Endothelial cell of umbilical vein (primary cell): ENCODE measurements at regions not wholly inside any gene's neighbourhood (a gene's known extent, or its start where the extent isn't known, plus 50 kb on each side); places are given as distances from the start of the nearest gene placed in this dataset.

Experiments used
- BruUV-seq: library from RNA; stranded (reverse); fragments of 400-500 nt; replicated peaks from 2 replicates; lab custom pipeline; 2021; lab: Mats Ljungman, UMichigan
- CTCF ChIA-PET: fragments of 300-600, 350-600 bp; sonication (Branson Sonifier 250); formaldehyde crosslinking; loops from one replicate; lab custom pipeline; 2021; ENCODE audit warnings: antibody characterized with exemption, inconsistent platforms; lab: Charles Lee
- POLR2A ChIA-PET: fragments of 300-600, 350-600 bp; sonication (Branson Sonifier 250); formaldehyde crosslinking; loops from one replicate; lab custom pipeline; 2021; ENCODE audit warnings: antibody characterized with exemption, inconsistent platforms; lab: Charles Lee
- DNase-seq: peaks from one replicate; pipeline ENCODE4 v3.0.0-alpha.2; 2011; ENCODE audit warnings: low read depth, low spot score
- FAIRE-seq: peaks from 2 replicates; lab custom pipeline; 2011; peaks lifted over from hg19 to GRCh38; lab: Jason Lieb, UNC
- H2AFZ ChIP-seq: 2 replicates; pipeline ENCODE4 v1.6.0; 2012; ENCODE audit warnings: low read depth, low read length, control low read depth, inconsistent platforms
- H3K27ac ChIP-seq: 2 replicates; pipeline ENCODE4 v1.5.1; 2011; ENCODE audit warnings: low read depth, mild to moderate bottlenecking, control low read depth, low read length, moderate library complexity; ENCODE audit not compliant: insufficient read depth
- H3K27me3 ChIP-seq, 2 experiments: 2 replicates each; pipeline versions ENCODE4 v1.6.0 to v1.6.1; 2011; ENCODE audit warnings: low read length in 2 of 2, mixed read lengths in 1 of 2; ENCODE audit not compliant: control insufficient read depth in 2 of 2, insufficient read depth in 2 of 2
- H3K36me3 ChIP-seq, 2 experiments: 2 replicates in 1 of 2; 3 replicates in 1 of 2; pipeline ENCODE4 v1.5.1; 2011; ENCODE audit warnings: low read length in 2 of 2, mild to moderate bottlenecking in 1 of 2, moderate library complexity in 1 of 2; ENCODE audit not compliant: control insufficient read depth in 2 of 2, insufficient read depth in 2 of 2; ENCODE audit errors: extremely low read depth in 1 of 2
- H3K4me1 ChIP-seq: 3 replicates; pipeline ENCODE4 v1.5.1; 2011; ENCODE audit warnings: mild to moderate bottlenecking, low read length; ENCODE audit not compliant: control insufficient read depth, insufficient read depth; ENCODE audit errors: extremely low read depth
- H3K4me2 ChIP-seq: 2 replicates; pipeline ENCODE4 v1.6.1; 2011; ENCODE audit warnings: low read length, control low read depth, mixed read lengths; ENCODE audit not compliant: insufficient read depth
- H3K4me3 ChIP-seq, 3 experiments: fragments of 200-600 bp in 1 of 3; sonication (generic), shearing (Covaris generic) in 1 of 3; replicated peaks in 1 of 3; 2 replicates each; pipeline ENCODE4 v1.5.1; 2011 to 2016; ENCODE audit warnings: control low read depth in 3 of 3, low read length in 3 of 3, mild to moderate bottlenecking in 2 of 3, inconsistent platforms in 1 of 3, low read depth in 1 of 3, moderate library complexity in 1 of 3; ENCODE audit not compliant: insufficient read depth in 1 of 3
- H3K79me2 ChIP-seq: 2 replicates; pipeline ENCODE4 v1.6.0; 2012; ENCODE audit warnings: low read length, inconsistent platforms; ENCODE audit not compliant: control insufficient read depth, insufficient read depth
- H3K9ac ChIP-seq: replicated peaks from 2 replicates; pipeline ENCODE3; 2011; ENCODE audit warnings: low read length, control low read depth; ENCODE audit not compliant: insufficient read depth; ENCODE audit errors: extremely low read depth
- H3K9me1 ChIP-seq: replicated peaks from 3 replicates; pipeline ENCODE4 v1.6.0; 2011; ENCODE audit warnings: mild to moderate bottlenecking, low read length; ENCODE audit not compliant: control insufficient read depth, insufficient read depth; ENCODE audit errors: extremely low read depth
- H3K9me3 ChIP-seq: replicated peaks from 2 replicates; pipeline ENCODE4 v1.5.1; 2012; ENCODE audit warnings: low read length, inconsistent platforms; ENCODE audit not compliant: control insufficient read depth, insufficient read depth
- H4K20me1 ChIP-seq: replicated peaks from 2 replicates; pipeline ENCODE3; 2011; ENCODE audit warnings: mild to moderate bottlenecking, low read length; ENCODE audit not compliant: control insufficient read depth, insufficient read depth; ENCODE audit errors: extremely low read depth
- EZH2 ChIP-seq: IDR thresholded peaks from 2 replicates; pipeline ENCODE4 v1.6.1; 2012; ENCODE audit warnings: borderline replicate concordance, low read depth, mild to moderate bottlenecking, moderate library complexity, low read length, inconsistent platforms; ENCODE audit not compliant: severe bottlenecking
- FOS ChIP-seq: IDR thresholded peaks from 2 replicates; pipeline ENCODE4 v1.6.1; 2011; ENCODE audit warnings: mild to moderate bottlenecking, low read length, moderate library complexity, borderline replicate concordance; ENCODE audit not compliant: insufficient read depth
- POLR2AphosphoS5 ChIP-seq: IDR thresholded peaks from 2 replicates; pipeline ENCODE4 v1.6.1; 2012; ENCODE audit warnings: low read depth, mild to moderate bottlenecking, control low read depth, low read length, moderate library complexity; ENCODE audit not compliant: insufficient read depth
- dilution Hi-C: fragments of 300-500 bp; cut with MboI; formaldehyde crosslinking; loops from one replicate; pipeline ENCODE4 v1.15.0; 2019; ENCODE audit warnings: low sequenced_read_pairs; ENCODE audit not compliant: extremely low pct_ligation_motif_present
- intact Hi-C: fragments of 100-400 bp; cut with micrococcal nuclease; formaldehyde crosslinking; loops from one replicate; pipeline ENCODE4 v1.10.0; 2022
- TF ChIP-seq, protein P1 (sequence below), 2 donors: IDR thresholded peaks; 1 replicate in 1 of 2; 2 replicates in 1 of 2; pipeline ENCODE4 v1.5.1; 2011; ENCODE audit warnings: low read length in 2 of 2, mild to moderate bottlenecking in 2 of 2, moderate library complexity in 2 of 2, control low read depth in 1 of 2, inconsistent platforms in 1 of 2, low read depth in 1 of 2; ENCODE audit not compliant: insufficient read depth in 1 of 2; ENCODE audit errors: extremely low read depth in 1 of 2

- no peaks in the 10 kb centered on the region for H3K4me1 ChIP-seq
- H3K9me3 ChIP-seq = no peaks in the 10 kb centered on the region
- H3K4me2 ChIP-seq = no peak overlapping the region
- H3K4me3 ChIP-seq = no peak overlapping the region
- DNase-seq (no peak), FAIRE-seq (no peak)
- no peaks in the 10 kb centered on the region for H4K20me1 ChIP-seq
- no peak overlapping the region for H2AFZ ChIP-seq
- H3K79me2 ChIP-seq = no peaks in the 10 kb centered on the region
- POLR2A ChIA-PET = no interaction called here
- H3K9ac ChIP-seq = no peak overlapping the region
- H3K36me3 ChIP-seq = no peaks in the 10 kb centered on the region
- no peaks in the 10 kb centered on the region for H3K9me1 ChIP-seq
- no TSS peak for BruUV-seq
- intact Hi-C loops (no loop called here), dilution Hi-C loops (no loop called here)
- CTCF ChIA-PET = no interaction called here
- no peak overlapping the region for H3K27ac ChIP-seq
- no peaks in the 10 kb centered on the region for H3K27me3 ChIP-seq
- TF ChIP-seq, protein P1, sequence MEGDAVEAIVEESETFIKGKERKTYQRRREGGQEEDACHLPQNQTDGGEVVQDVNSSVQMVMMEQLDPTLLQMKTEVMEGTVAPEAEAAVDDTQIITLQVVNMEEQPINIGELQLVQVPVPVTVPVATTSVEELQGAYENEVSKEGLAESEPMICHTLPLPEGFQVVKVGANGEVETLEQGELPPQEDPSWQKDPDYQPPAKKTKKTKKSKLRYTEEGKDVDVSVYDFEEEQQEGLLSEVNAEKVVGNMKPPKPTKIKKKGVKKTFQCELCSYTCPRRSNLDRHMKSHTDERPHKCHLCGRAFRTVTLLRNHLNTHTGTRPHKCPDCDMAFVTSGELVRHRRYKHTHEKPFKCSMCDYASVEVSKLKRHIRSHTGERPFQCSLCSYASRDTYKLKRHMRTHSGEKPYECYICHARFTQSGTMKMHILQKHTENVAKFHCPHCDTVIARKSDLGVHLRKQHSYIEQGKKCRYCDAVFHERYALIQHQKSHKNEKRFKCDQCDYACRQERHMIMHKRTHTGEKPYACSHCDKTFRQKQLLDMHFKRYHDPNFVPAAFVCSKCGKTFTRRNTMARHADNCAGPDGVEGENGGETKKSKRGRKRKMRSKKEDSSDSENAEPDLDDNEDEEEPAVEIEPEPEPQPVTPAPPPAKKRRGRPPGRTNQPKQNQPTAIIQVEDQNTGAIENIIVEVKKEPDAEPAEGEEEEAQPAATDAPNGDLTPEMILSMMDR (IDR thresholded peaks at IDR 0.05; ENCODE audit: extremely low read depth in 1 of 2, insufficient read depth in 1 of 2, low read depth in 1 of 2, low read length in 2 of 2) = no peak
- no peak for TF ChIP-seq EZH2
- TF ChIP-seq FOS = no peak
- no peak for TF ChIP-seq POLR2AphosphoS5
These were observed 50.2 kb upstream of the HIVEP1 start for GRCh38 chr6:11961923-11962322.
